ENCODE measurements at regions not wholly inside any gene's neighbourhood (a gene's known extent, or its start where the extent isn't known, plus 50 kb on each side); places are given as distances from the start of the nearest gene placed in this dataset.

- ATAC-seq (no peak), DNase-seq (no peak)
- no peaks in the 10 kb centered on the region for H3K4me1 ChIP-seq (ENCODE audit: insufficient read depth, low read length)
- H4K20me1 ChIP-seq (ENCODE audit: low read length): no peaks in the 10 kb centered on the region
- CTCF ChIA-PET: no interaction called here
- no peaks in the 10 kb centered on the region for H3K36me3 ChIP-seq (ENCODE audit: low read depth, low read length)
- no peak overlapping the region for H2AFZ ChIP-seq (ENCODE audit: low read length)
- no peak overlapping the region for H3K9ac ChIP-seq (ENCODE audit: low read length)
- POLR2A ChIA-PET (ENCODE audit: unreplicated experiment): no interaction called here
- TF ChIP-seq, protein P1, sequence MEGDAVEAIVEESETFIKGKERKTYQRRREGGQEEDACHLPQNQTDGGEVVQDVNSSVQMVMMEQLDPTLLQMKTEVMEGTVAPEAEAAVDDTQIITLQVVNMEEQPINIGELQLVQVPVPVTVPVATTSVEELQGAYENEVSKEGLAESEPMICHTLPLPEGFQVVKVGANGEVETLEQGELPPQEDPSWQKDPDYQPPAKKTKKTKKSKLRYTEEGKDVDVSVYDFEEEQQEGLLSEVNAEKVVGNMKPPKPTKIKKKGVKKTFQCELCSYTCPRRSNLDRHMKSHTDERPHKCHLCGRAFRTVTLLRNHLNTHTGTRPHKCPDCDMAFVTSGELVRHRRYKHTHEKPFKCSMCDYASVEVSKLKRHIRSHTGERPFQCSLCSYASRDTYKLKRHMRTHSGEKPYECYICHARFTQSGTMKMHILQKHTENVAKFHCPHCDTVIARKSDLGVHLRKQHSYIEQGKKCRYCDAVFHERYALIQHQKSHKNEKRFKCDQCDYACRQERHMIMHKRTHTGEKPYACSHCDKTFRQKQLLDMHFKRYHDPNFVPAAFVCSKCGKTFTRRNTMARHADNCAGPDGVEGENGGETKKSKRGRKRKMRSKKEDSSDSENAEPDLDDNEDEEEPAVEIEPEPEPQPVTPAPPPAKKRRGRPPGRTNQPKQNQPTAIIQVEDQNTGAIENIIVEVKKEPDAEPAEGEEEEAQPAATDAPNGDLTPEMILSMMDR (conservative IDR thresholded peaks at IDR 0.05; ENCODE audit: low read depth, low read length): no peak; the same call in 1 of the 2 replicates
- TF ChIP-seq EZH2 (IDR thresholded peaks at IDR 0.05; ENCODE audit: low read length, unreplicated experiment) (no peak), EZH2phosphoT487 (IDR thresholded peaks at IDR 0.05; ENCODE audit: borderline replicate concordance, low read length) (no peak)
- H3K27ac ChIP-seq (ENCODE audit: low read length): no peak overlapping the region
- H3K27me3 ChIP-seq (ENCODE audit: low read length): peaks cover 48% of the 10 kb centered on the region
- no peak overlapping the region for H3K4me3 ChIP-seq (ENCODE audit: low read length)
- no peaks in the 10 kb centered on the region for H3K9me2 ChIP-seq (replicated peaks; ENCODE audit: low read length)
- H3K79me2 ChIP-seq (ENCODE audit: low read length): no peaks in the 10 kb centered on the region
- no TSS peak for BruUV-seq (replicated peaks)
- H3F3A ChIP-seq (ENCODE audit: low read length, unreplicated experiment): no peaks in the 10 kb centered on the region
- intact Hi-C loops (cut with micrococcal nuclease): no loop called here
- no peaks in the 10 kb centered on the region for H3K9me3 ChIP-seq (ENCODE audit: low read length)
- no peak overlapping the region for H3K4me2 ChIP-seq (ENCODE audit: low read length)
Measured at GRCh38 chr6:166241974-166242373, 66.2 kb downstream of the PRR18 start.

GRCh38 chr6:166240889-166241288, 67.3 kb downstream of the PRR18 start:
- no peak for TF ChIP-seq EZH2 (IDR thresholded peaks at IDR 0.05; ENCODE audit: low read length, unreplicated experiment)
- no peak for TF ChIP-seq EZH2phosphoT487 (IDR thresholded peaks at IDR 0.05; ENCODE audit: borderline replicate concordance, low read length)
- TF ChIP-seq, protein P1 (conservative IDR thresholded peaks at IDR 0.05; ENCODE audit: low read depth, low read length): no peak
- H3K79me2 ChIP-seq (ENCODE audit: low read length): no peaks in the 10 kb centered on the region
- H3K4me2 ChIP-seq (ENCODE audit: low read length): no peak overlapping the region
- no peak overlapping the region for H3K27ac ChIP-seq (ENCODE audit: low read length)
- no peak overlapping the region for H3K4me3 ChIP-seq (ENCODE audit: low read length)
- intact Hi-C loops (cut with micrococcal nuclease): no loop called here
- no peaks in the 10 kb centered on the region for H3K36me3 ChIP-seq (ENCODE audit: low read depth, low read length)
- H3K27me3 ChIP-seq (ENCODE audit: low read length): peaks cover 48% of the 10 kb centered on the region
- ATAC-seq: no peak
- no peaks in the 10 kb centered on the region for H3F3A ChIP-seq (ENCODE audit: low read length, unreplicated experiment)
- no peaks in the 10 kb centered on the region for H3K4me1 ChIP-seq (ENCODE audit: insufficient read depth, low read length)
- H2AFZ ChIP-seq (ENCODE audit: low read length): no peak overlapping the region
- BruUV-seq (replicated peaks): no TSS peak
- no peak overlapping the region for H3K9ac ChIP-seq (ENCODE audit: low read length)
- no peaks in the 10 kb centered on the region for H3K9me3 ChIP-seq (ENCODE audit: low read length)
- no peaks in the 10 kb centered on the region for H4K20me1 ChIP-seq (ENCODE audit: low read length)
- POLR2A ChIA-PET (ENCODE audit: unreplicated experiment): no interaction called here
- no peaks in the 10 kb centered on the region for H3K9me2 ChIP-seq (replicated peaks; ENCODE audit: low read length)
- CTCF ChIA-PET: no interaction called here
- DNase-seq: no peak

GRCh38 chr6:166237617-166238016, 70.0 kb upstream of the TBXT start:
- POLR2A ChIA-PET (ENCODE audit: unreplicated experiment): no interaction called here
- H3K79me2 ChIP-seq (ENCODE audit: low read length): no peaks in the 10 kb centered on the region
- no peak overlapping the region for H3K27ac ChIP-seq (ENCODE audit: low read length)
- H2AFZ ChIP-seq (ENCODE audit: low read length): no peak overlapping the region
- H3K9me2 ChIP-seq (replicated peaks; ENCODE audit: low read length): no peaks in the 10 kb centered on the region
- no TSS peak for BruUV-seq (replicated peaks)
- intact Hi-C loops (cut with micrococcal nuclease): no loop called here
- no peaks in the 10 kb centered on the region for H3K9me3 ChIP-seq (ENCODE audit: low read length)
- H4K20me1 ChIP-seq (ENCODE audit: low read length): no peaks in the 10 kb centered on the region
- H3K4me2 ChIP-seq (ENCODE audit: low read length): no peak overlapping the region
- CTCF ChIA-PET: no interaction called here
- H3F3A ChIP-seq (ENCODE audit: low read length, unreplicated experiment): no peaks in the 10 kb centered on the region
- no peak overlapping the region for H3K9ac ChIP-seq (ENCODE audit: low read length)
- no peaks in the 10 kb centered on the region for H3K36me3 ChIP-seq (ENCODE audit: low read depth, low read length)
- H3K4me3 ChIP-seq (ENCODE audit: low read length): no peak overlapping the region
- TF ChIP-seq, protein P1 (conservative IDR thresholded peaks at IDR 0.05; ENCODE audit: low read depth, low read length): no peak
- TF ChIP-seq EZH2phosphoT487 (IDR thresholded peaks at IDR 0.05; ENCODE audit: borderline replicate concordance, low read length) (no peak), EZH2 (IDR thresholded peaks at IDR 0.05; ENCODE audit: low read length, unreplicated experiment) (no peak)
- no peak for ATAC-seq
- no peaks in the 10 kb centered on the region for H3K4me1 ChIP-seq (ENCODE audit: insufficient read depth, low read length)
- DNase-seq: no peak
- H3K27me3 ChIP-seq (ENCODE audit: low read length): peaks cover 39% of the 10 kb centered on the region

Measured in PC-3 (cell line).